Neural cell (in vitro differentiated cells): ENCODE measurements at regions not wholly inside any gene's neighbourhood (a gene's known extent, or its start where the extent isn't known, plus 50 kb on each side); places are given as distances from the start of the nearest gene placed in this dataset.

Source experiments
- CTCF ChIP-seq: fragments of 450-650 bp; IDR thresholded peaks from 2 replicates; pipeline ENCODE4 v1.5.1; 2014; ENCODE audit warnings: antibody characterized with exemption, mild to moderate bottlenecking, moderate library complexity; ENCODE audit not compliant: poor library complexity, severe bottlenecking
- EP300 ChIP-seq: fragments of 450-650 bp; conservative IDR thresholded peaks from 2 replicates; pipeline ENCODE4 v1.6.1; 2014; ENCODE audit warnings: antibody characterized with exemption, mild to moderate bottlenecking, moderate library complexity; ENCODE audit not compliant: poor library complexity, severe bottlenecking
- EZH2 ChIP-seq: fragments of 200-600, 300-800 bp; shearing (Covaris generic), sonication (generic); IDR thresholded peaks from 2 replicates; pipeline ENCODE4 v1.6.1; 2014; ENCODE audit warnings: antibody characterized with exemption, low read length, borderline replicate concordance, mild to moderate bottlenecking; ENCODE audit not compliant: insufficient read depth, poor library complexity, severe bottlenecking
- MXI1 ChIP-seq: fragments of 450-650 bp; conservative IDR thresholded peaks from 2 replicates; pipeline ENCODE4 v1.6.1; 2014; ENCODE audit warnings: antibody characterized with exemption, mild to moderate bottlenecking; ENCODE audit not compliant: poor library complexity, severe bottlenecking
- POLR2AphosphoS5 ChIP-seq: IDR thresholded peaks from 2 replicates; pipeline ENCODE4 v1.6.1; 2012
- RAD21 ChIP-seq: fragments of 450-650 bp; conservative IDR thresholded peaks from 2 replicates; pipeline ENCODE4 v1.6.1; 2014; ENCODE audit warnings: antibody characterized with exemption, mild to moderate bottlenecking, moderate library complexity
- REST ChIP-seq: IDR thresholded peaks from 2 replicates; pipeline ENCODE4 v1.6.1; 2012; ENCODE audit warnings: borderline replicate concordance
- SMC3 ChIP-seq: fragments of 450-650 bp; conservative IDR thresholded peaks from 2 replicates; pipeline ENCODE4 v1.6.1; 2014; ENCODE audit warnings: antibody characterized with exemption, mild to moderate bottlenecking, moderate library complexity; ENCODE audit not compliant: poor library complexity
- TAF1 ChIP-seq: IDR thresholded peaks from 2 replicates; pipeline ENCODE4 v1.6.1; 2012; ENCODE audit warnings: low read depth

- no peak for TF ChIP-seq CTCF
- TF ChIP-seq REST = no peak
- TF ChIP-seq MXI1 = no peak
- no peak for TF ChIP-seq SMC3
- no peak for TF ChIP-seq EZH2
- no peak for TF ChIP-seq TAF1
- TF ChIP-seq POLR2AphosphoS5 = no peak
- TF ChIP-seq RAD21 = no peak
- TF ChIP-seq EP300 = no peak
Measured at GRCh38 chr6:142693441-142693840, 251.5 kb downstream of the HIVEP2 start.
